ENCODE measurements at regions not wholly inside any gene's neighbourhood (a gene's known extent, or its start where the extent isn't known, plus 50 kb on each side); places are given as distances from the start of the nearest gene placed in this dataset.

DNA sequence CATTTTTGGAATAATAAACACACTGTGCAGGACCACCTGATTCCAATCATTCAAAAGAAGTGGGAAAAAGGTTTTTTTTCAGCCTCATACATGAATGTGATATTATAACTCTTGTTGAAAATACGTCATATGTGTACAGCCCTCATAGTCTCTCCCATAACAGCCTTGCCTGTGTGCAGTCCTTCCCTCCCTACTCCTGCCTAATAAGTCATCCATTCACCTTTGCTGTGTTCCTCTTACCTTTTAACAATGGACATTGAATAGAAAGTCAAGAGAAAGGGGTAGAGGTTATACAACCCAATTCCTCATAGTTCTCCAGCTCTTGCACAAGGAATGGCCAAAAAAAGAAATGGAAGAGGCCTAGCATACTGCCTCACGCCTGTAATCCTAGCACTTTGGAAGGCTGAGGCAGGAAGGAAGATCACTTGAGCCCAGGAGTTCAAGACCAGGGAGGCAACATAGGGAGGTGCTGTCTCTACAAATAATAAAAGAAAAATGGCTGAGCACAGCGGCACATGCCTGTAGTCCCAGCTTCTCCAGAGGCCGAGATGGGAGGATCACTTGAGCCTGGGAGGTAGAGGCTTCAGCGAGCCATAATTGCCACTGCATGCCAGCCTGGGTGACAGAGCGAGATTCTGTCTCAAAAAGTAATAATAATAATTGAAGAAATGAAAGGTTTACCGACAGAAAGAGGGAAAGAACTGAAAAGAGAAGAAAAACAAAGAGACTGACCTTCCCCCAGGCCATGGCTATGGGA is 356.1 kb upstream of the KIF2A start:
- TF ChIP-seq, protein P1, sequence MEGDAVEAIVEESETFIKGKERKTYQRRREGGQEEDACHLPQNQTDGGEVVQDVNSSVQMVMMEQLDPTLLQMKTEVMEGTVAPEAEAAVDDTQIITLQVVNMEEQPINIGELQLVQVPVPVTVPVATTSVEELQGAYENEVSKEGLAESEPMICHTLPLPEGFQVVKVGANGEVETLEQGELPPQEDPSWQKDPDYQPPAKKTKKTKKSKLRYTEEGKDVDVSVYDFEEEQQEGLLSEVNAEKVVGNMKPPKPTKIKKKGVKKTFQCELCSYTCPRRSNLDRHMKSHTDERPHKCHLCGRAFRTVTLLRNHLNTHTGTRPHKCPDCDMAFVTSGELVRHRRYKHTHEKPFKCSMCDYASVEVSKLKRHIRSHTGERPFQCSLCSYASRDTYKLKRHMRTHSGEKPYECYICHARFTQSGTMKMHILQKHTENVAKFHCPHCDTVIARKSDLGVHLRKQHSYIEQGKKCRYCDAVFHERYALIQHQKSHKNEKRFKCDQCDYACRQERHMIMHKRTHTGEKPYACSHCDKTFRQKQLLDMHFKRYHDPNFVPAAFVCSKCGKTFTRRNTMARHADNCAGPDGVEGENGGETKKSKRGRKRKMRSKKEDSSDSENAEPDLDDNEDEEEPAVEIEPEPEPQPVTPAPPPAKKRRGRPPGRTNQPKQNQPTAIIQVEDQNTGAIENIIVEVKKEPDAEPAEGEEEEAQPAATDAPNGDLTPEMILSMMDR (IDR thresholded peaks at IDR 0.05; ENCODE audit: low read length), result no peak
- TF ChIP-seq EZH2phosphoT487 (IDR thresholded peaks at IDR 0.05; ENCODE audit: low read length), result no peak
